GM12892 (cell line): ENCODE measurements at regions not wholly inside any gene's neighbourhood (a gene's known extent, or its start where the extent isn't known, plus 50 kb on each side); places are given as distances from the start of the nearest gene placed in this dataset.

ENCODE experiments used
- POLR2A ChIP-seq: IDR thresholded peaks from 2 replicates; pipeline ENCODE4 v1.6.1; 2011; ENCODE audit warnings: low read depth, low read length, control low read depth
- TAF1 ChIP-seq: IDR thresholded peaks from 2 replicates; pipeline ENCODE4 v1.6.1; 2011; ENCODE audit warnings: low read depth, mild to moderate bottlenecking, control low read depth, low read length, borderline replicate concordance

GRCh38 chr11:91023731-91024130 is 800.9 kb upstream of the CHORDC1 start:
- TF ChIP-seq POLR2A, result no peak
- no peak for TF ChIP-seq TAF1
